K562 (cell line): ENCODE measurements at regions not wholly inside any gene's neighbourhood (a gene's known extent, or its start where the extent isn't known, plus 50 kb on each side); places are given as distances from the start of the nearest gene placed in this dataset.

ENCODE experiments used
- CBX2 ChIP-seq: fragments of 200-600 bp; sonication (generic); IDR thresholded peaks from one replicate; pipeline ENCODE4 v1.6.1; 2012; ENCODE audit warnings: mild to moderate bottlenecking, low read length, inconsistent platforms; ENCODE audit not compliant: insufficient read depth, poor library complexity, severe bottlenecking
- STAT6 ChIP-seq: sonication (generic); formaldehyde crosslinking; IDR thresholded peaks from 2 replicates; pipeline ENCODE4 v1.8.1; 2023; ENCODE audit warnings: mild to moderate bottlenecking, missing genetic modification reagents
- ZNF407 ChIP-seq: fragments of 450-650 bp; IDR thresholded peaks from 2 replicates; pipeline ENCODE4 v1.6.1; 2016; ENCODE audit warnings: low read depth

- TF ChIP-seq STAT6: no peak
- TF ChIP-seq ZNF407: no peak
- no peak for TF ChIP-seq CBX2
These were observed 536.5 kb upstream of the CDH10 start for GRCh38 chr5:25181249-25181648.
